Stimulated activated effector memory CD8-positive, alpha-beta T cell treated with anti-CD3 and anti-CD28 coated beads, Interleukin-12 subunit alpha, Interleukin-12 subunit beta, amount 100 ng/mL, for 72 hours (primary cell): ENCODE measurements at regions not wholly inside any gene's neighbourhood (a gene's known extent, or its start where the extent isn't known, plus 50 kb on each side); places are given as distances from the start of the nearest gene placed in this dataset.

ENCODE experiments used
- ATAC-seq: fragments of 150-1000 bp; cut with Tn5 transposase; 2 replicates; pipeline ENCODE4 v1.10.0; 2021
- DNase-seq, 2 donors: peaks; one replicate each; pipeline ENCODE4 v3.0.0; 2021 to 2022; ENCODE audit warnings: low spot score in 2 of 2
- H3K27ac Mint-ChIP-seq: one replicate; pipeline ENCODE4 v1.8.0; 2022; ENCODE audit warnings: mild to moderate bottlenecking, mixed read lengths
- H3K36me3 Mint-ChIP-seq: one replicate; pipeline ENCODE4 v1.8.0; 2022; ENCODE audit warnings: mild to moderate bottlenecking, mixed read lengths
- H3K4me1 Mint-ChIP-seq: one replicate; pipeline ENCODE4 v1.8.0; 2022; ENCODE audit warnings: mixed read lengths
- H3K4me3 Mint-ChIP-seq: one replicate; pipeline ENCODE4 v1.8.0; 2022; ENCODE audit warnings: mild to moderate bottlenecking, mixed read lengths
- H3K9me3 Mint-ChIP-seq: one replicate; pipeline ENCODE4 v1.8.0; 2022; ENCODE audit warnings: mixed read lengths

DNA sequence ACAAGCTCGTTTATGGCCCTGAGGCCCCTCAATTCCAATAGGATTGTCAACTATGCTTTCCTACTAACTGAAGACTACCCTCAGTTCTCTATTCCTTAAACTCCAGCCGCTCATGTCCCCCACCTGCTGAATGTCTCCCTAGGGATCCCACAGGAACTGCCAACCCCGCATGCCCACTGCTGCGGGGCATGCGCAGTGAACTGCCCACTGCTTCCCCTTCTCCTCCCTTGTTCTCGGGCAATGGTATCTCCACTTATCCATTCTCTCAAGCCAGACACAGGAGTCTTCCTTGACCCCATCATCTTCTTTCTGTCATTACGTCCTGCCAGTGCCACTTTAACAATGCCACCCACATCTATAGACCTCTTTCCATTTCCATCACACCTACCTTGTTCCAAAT is 90.0 kb downstream of the FGF18 start:
- no peak overlapping the region for H3K27ac Mint-ChIP-seq
- no peaks in the 10 kb centered on the region for H3K9me3 Mint-ChIP-seq

GRCh38 chr5:171512397-171512796 is 93.0 kb downstream of the FGF18 start:
- ATAC-seq, result no peak
- Mint-ChIP-seq H3K9me3 (no peaks in the 10 kb centered on the region), H3K36me3 (no peaks in the 10 kb centered on the region), H3K27ac (no peak overlapping the region), H3K4me1 (no peaks in the 10 kb centered on the region), H3K4me3 (no peak overlapping the region)
- no peak for DNase-seq

More for the DNA sequence above, 90.0 kb downstream of the FGF18 start:
- ATAC-seq (no peak), DNase-seq (no peak)
- H3K4me3 Mint-ChIP-seq, result no peak overlapping the region
- no peaks in the 10 kb centered on the region for H3K4me1 Mint-ChIP-seq
- no peaks in the 10 kb centered on the region for H3K36me3 Mint-ChIP-seq

GRCh38 chr5:171513591-171513990 is 94.1 kb downstream of the FGF18 start:
- ATAC-seq (no peak), DNase-seq (no peak)
- Mint-ChIP-seq H3K36me3 (no peaks in the 10 kb centered on the region), H3K4me3 (no peak overlapping the region), H3K4me1 (no peaks in the 10 kb centered on the region), H3K27ac (no peak overlapping the region), H3K9me3 (no peaks in the 10 kb centered on the region)

DNA sequence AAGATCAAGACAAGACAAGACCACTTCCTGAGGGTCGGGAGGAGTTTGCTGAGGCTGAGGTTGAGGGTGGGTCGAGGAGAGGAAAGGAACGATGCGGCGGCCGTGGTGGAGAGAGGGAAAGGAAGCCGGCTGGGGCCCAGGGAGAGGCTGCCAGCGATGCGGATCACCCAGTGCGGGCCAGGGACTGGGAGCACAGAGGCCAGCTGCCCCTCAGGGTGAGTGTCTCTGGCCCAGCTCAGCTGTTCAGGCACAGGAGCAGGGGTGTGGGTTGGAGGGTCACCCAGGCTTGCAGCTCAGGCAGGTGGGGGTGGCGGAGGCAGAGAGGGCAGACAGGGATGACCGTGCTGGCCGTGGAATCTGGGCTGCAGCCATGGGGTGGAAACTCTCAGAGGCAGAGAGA is 99.5 kb downstream of the FGF18 start:
- Mint-ChIP-seq H3K4me3 (no peak overlapping the region), H3K9me3 (no peaks in the 10 kb centered on the region), H3K36me3 (no peaks in the 10 kb centered on the region)

GRCh38 chr5:171520300-171521174 is 101.1 kb downstream of the FGF18 start:
- Mint-ChIP-seq H3K4me3 (no peak overlapping the region), H3K27ac (no peak overlapping the region), H3K36me3 (no peaks in the 10 kb centered on the region), H3K4me1 (peaks cover 6% of the 10 kb centered on the region), H3K9me3 (no peaks in the 10 kb centered on the region)
- ATAC-seq (no peak), DNase-seq (no peak)

More for the DNA sequence above, 99.5 kb downstream of the FGF18 start:
- ATAC-seq (no peak), DNase-seq (no peak)
- Mint-ChIP-seq H3K27ac (no peak overlapping the region), H3K4me1 (peaks cover 3% of the 10 kb centered on the region)

DNA sequence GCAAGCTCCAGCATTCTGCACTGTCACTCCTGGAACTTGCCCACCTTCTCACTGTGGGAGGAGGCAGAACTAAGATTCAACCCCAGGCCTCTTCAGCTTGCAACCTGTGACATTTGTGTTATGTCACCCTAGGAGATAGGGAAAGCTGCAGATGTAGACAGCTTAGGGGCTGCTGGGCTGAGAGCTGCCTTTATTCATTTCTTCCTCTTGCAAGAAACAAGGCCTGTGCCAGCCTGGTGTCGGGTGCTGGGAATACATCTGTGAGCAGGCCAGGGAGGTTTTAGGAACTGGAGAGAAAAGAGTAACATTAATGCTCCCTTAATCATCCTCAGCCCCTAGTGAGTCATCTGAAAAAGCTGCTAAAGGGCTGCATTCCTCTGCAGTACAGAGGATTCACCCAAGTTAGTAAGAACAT is 101.8 kb downstream of the FGF18 start:
- DNase-seq (no peak), ATAC-seq (no peak)
- Mint-ChIP-seq H3K4me1 (peaks cover 6% of the 10 kb centered on the region), H3K4me3 (no peak overlapping the region), H3K9me3 (no peaks in the 10 kb centered on the region), H3K36me3 (no peaks in the 10 kb centered on the region), H3K27ac (no peak overlapping the region)

GRCh38 chr5:171521679-171522078 is 102.2 kb downstream of the FGF18 start:
- H3K4me3 Mint-ChIP-seq, result no peak overlapping the region
- ATAC-seq (no peak), DNase-seq (no peak)
- peaks cover 6% of the 10 kb centered on the region for H3K4me1 Mint-ChIP-seq
- no peaks in the 10 kb centered on the region for H3K9me3 Mint-ChIP-seq
- H3K36me3 Mint-ChIP-seq, result no peaks in the 10 kb centered on the region
- H3K27ac Mint-ChIP-seq, result no peak overlapping the region

- DNase-seq, result no peak
- Mint-ChIP-seq H3K36me3 (no peaks in the 10 kb centered on the region), H3K4me1 (peaks cover 6% of the 10 kb centered on the region), H3K9me3 (no peaks in the 10 kb centered on the region), H3K4me3 (no peak overlapping the region), H3K27ac (no peak overlapping the region)
- no peak for ATAC-seq
These were observed 104.3 kb downstream of the FGF18 start for GRCh38 chr5:171523781-171524180.

DNA sequence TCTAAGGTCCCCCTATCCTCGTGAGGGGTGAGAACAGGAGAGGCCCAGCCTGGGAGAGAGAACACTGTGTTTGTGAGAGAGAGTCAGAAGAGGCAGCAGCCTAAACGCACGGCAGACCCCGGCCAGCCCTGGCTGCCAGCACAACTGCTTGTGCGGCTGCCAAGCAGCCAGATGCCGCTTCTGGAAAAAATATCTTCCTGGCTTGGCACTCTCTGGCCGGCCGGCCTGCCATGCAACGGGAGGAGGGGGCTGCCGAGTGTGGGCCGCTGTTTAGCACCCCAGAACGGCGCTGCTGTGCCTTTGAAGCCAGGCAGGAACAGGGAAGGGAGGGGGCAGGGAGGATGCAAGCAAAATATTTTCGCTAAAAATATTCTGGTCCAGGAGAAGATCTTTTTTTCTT is 105.0 kb downstream of the FGF18 start:
- no peaks in the 10 kb centered on the region for H3K9me3 Mint-ChIP-seq
- H3K27ac Mint-ChIP-seq, result no peak overlapping the region

GRCh38 chr5:171525085-171525484 is 105.6 kb downstream of the FGF18 start:
- no peaks in the 10 kb centered on the region for H3K9me3 Mint-ChIP-seq
- H3K4me3 Mint-ChIP-seq, result no peak overlapping the region
- no peaks in the 10 kb centered on the region for H3K36me3 Mint-ChIP-seq
- DNase-seq (no peak), ATAC-seq (no peak)
- no peak overlapping the region for H3K27ac Mint-ChIP-seq
- H3K4me1 Mint-ChIP-seq, result peaks cover 6% of the 10 kb centered on the region

More for the DNA sequence above, 105.0 kb downstream of the FGF18 start:
- Mint-ChIP-seq H3K4me3 (no peak overlapping the region), H3K36me3 (no peaks in the 10 kb centered on the region), H3K4me1 (peaks cover 6% of the 10 kb centered on the region)
- DNase-seq (no peak), ATAC-seq (no peak)

GRCh38 chr5:171528036-171528435 is 108.6 kb downstream of the FGF18 start:
- peaks cover 6% of the 10 kb centered on the region for H3K4me1 Mint-ChIP-seq
- DNase-seq, result no peak
- H3K36me3 Mint-ChIP-seq, result no peaks in the 10 kb centered on the region
- no peak overlapping the region for H3K27ac Mint-ChIP-seq
- no peak for ATAC-seq
- H3K4me3 Mint-ChIP-seq, result no peak overlapping the region
- no peaks in the 10 kb centered on the region for H3K9me3 Mint-ChIP-seq

- Mint-ChIP-seq H3K36me3 (no peaks in the 10 kb centered on the region), H3K4me3 (no peak overlapping the region), H3K4me1 (peaks cover 3% of the 10 kb centered on the region), H3K9me3 (no peaks in the 10 kb centered on the region), H3K27ac (no peak overlapping the region)
- no peak for DNase-seq
- no peak for ATAC-seq
These were observed 109.6 kb downstream of the FGF18 start for GRCh38 chr5:171528865-171529614.

DNA sequence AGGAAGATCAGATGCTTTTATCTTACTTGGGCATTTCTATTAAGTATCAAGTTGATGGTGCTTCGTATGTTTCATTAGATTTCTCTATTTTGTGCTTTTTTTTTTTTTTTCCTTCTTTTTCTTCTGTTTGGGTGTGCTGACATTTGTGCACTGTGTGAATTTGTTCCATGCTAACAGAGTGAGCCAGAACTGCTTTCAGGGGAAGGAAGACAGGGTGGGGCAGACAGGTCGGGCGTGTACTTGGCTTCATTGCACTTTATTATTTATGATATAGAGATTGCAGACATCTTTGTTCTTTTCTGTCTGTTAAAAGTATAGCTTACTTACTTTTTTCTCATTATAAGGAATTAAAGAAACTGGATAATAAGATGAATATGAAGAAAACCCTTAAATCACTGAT is 112.2 kb downstream of the FGF18 start:
- ATAC-seq (no peak), DNase-seq (no peak)
- Mint-ChIP-seq H3K4me3 (no peak overlapping the region), H3K27ac (no peak overlapping the region), H3K36me3 (no peaks in the 10 kb centered on the region), H3K4me1 (no peaks in the 10 kb centered on the region), H3K9me3 (no peaks in the 10 kb centered on the region)

- DNase-seq, result no peak
- H3K9me3 Mint-ChIP-seq, result no peaks in the 10 kb centered on the region
- no peaks in the 10 kb centered on the region for H3K4me1 Mint-ChIP-seq
- H3K36me3 Mint-ChIP-seq, result no peaks in the 10 kb centered on the region
- no peak for ATAC-seq
- H3K27ac Mint-ChIP-seq, result no peak overlapping the region
- H3K4me3 Mint-ChIP-seq, result no peak overlapping the region
These were observed 113.7 kb downstream of the FGF18 start for GRCh38 chr5:171533153-171533552.

- DNase-seq (no peak), ATAC-seq (peak; percentile 77)
- H3K4me3 Mint-ChIP-seq, result no peak overlapping the region
- H3K9me3 Mint-ChIP-seq, result no peaks in the 10 kb centered on the region
- no peaks in the 10 kb centered on the region for H3K4me1 Mint-ChIP-seq
- H3K36me3 Mint-ChIP-seq, result no peaks in the 10 kb centered on the region
- no peak overlapping the region for H3K27ac Mint-ChIP-seq
These were observed 114.8 kb downstream of the FGF18 start for GRCh38 chr5:171534043-171534895.
